ENCODE measurements at regions not wholly inside any gene's neighbourhood (a gene's known extent, or its start where the extent isn't known, plus 50 kb on each side); places are given as distances from the start of the nearest gene placed in this dataset.

- Histone ChIP-seq H3K4me2 (ENCODE audit: insufficient read depth, low read length) (no peak overlapping the region), H2AFZ (ENCODE audit: low read depth, low read length) (no peak overlapping the region), H3K4me3 (no peak overlapping the region), H4K20me1 (replicated peaks; ENCODE audit: control insufficient read depth, insufficient read depth, low read length) (no peaks in the 10 kb centered on the region), H3K36me3 (ENCODE audit: control insufficient read depth, insufficient read depth, low read length) (no peaks in the 10 kb centered on the region), H3K4me1 (replicated peaks in 1 of 2; ENCODE audit: control insufficient read depth in 2 of 2, insufficient read depth in 2 of 2, low read length in 2 of 2) (no peaks in the 10 kb centered on the region), H3K9me3 (replicated peaks; ENCODE audit: control insufficient read depth, insufficient read depth, low read depth, low read length) (no peaks in the 10 kb centered on the region), H3K27me3 (ENCODE audit: control insufficient read depth in 2 of 2, insufficient read depth in 2 of 2, low read length in 2 of 2) (no peaks in the 10 kb centered on the region), H3K9ac (ENCODE audit: insufficient read depth in 1 of 2, low read depth in 2 of 2, low read length in 2 of 2) (no peak overlapping the region), H3K79me2 (ENCODE audit: control insufficient read depth, insufficient read depth, low read length) (no peaks in the 10 kb centered on the region), H3K9me1 (ENCODE audit: control insufficient read depth, insufficient read depth, low read length) (no peaks in the 10 kb centered on the region), H3K27ac (ENCODE audit: extremely low read depth, low read depth, low read length) (no peak overlapping the region)
- TF ChIP-seq CHCHD3 (CRISPR knock-in tag; IDR thresholded peaks at IDR 0.05) (no peak), MBD2 (IDR thresholded peaks at IDR 0.05; ENCODE audit: borderline replicate concordance, low read depth) (no peak), MXI1 (IDR thresholded peaks at IDR 0.05; ENCODE audit: low read depth, low read length) (no peak), XRCC4 (IDR thresholded peaks at IDR 0.05; ENCODE audit: extremely low read depth, insufficient read depth, insufficient read length) (no peak), NFIX (CRISPR knock-in tag; IDR thresholded peaks at IDR 0.05; ENCODE audit: low read depth) (no peak), ZNF133 (CRISPR knock-in tag; IDR thresholded peaks at IDR 0.05) (no peak), ZNF655 (CRISPR knock-in tag; IDR thresholded peaks at IDR 0.05) (no peak), CBX8 (IDR thresholded peaks at IDR 0.05; ENCODE audit: borderline replicate concordance, extremely low read depth, low read depth, low read length, poor library complexity, severe bottlenecking) (no peak), KAT7 (CRISPR knock-in tag; IDR thresholded peaks at IDR 0.05; ENCODE audit: borderline replicate concordance) (no peak), ZNF354B (CRISPR knock-in tag; IDR thresholded peaks at IDR 0.05) (no peak), SREBF2 (CRISPR knock-in tag; IDR thresholded peaks at IDR 0.05) (no peak), EHMT2 (IDR thresholded peaks at IDR 0.05) (no peak)
- WGBS (ENCODE audit: insufficient coverage, low coverage, missing lambda C conversion rate): 0% methylated on average over 1 of the region's 1 CpG
- no peak for ATAC-seq
- DNase-seq (ENCODE audit: extremely low read depth in 1 of 4, low spot score in 3 of 4): no peak
- ChIA-PET CTCF (ENCODE audit: low intra/inter-chr PET ratio) (no interaction called here), POLR2A (no interaction called here)
- in situ Hi-C loops (cut with MboI) (no loop called here), intact Hi-C loops (cut with micrococcal nuclease) (no loop called here)
- FAIRE-seq: no peak
- BruUV-seq (replicated peaks): no TSS peak
Measured at GRCh38 chr10:28155726-28156125, 147.1 kb downstream of the MPP7 start.
